Lung (tissue), 11 donors: ENCODE measurements at regions not wholly inside any gene's neighbourhood (a gene's known extent, or its start where the extent isn't known, plus 50 kb on each side); places are given as distances from the start of the nearest gene placed in this dataset.
"Not testable (repeated sequence)": the region's sequence is repeated elsewhere in the genome, so short reads cannot be mapped to it uniquely, and the experiment has no call there.

Experiments used
- ATAC-seq: fragments of 200-7000 bp; cut with Tn5 transposase; one replicate; pipeline ENCODE4 v1.9.1; 2020; ENCODE audit warnings: moderate number of reproducible peaks; ENCODE audit not compliant: insufficient read depth, low FRiP score
- DNase-seq, 3 donors: peaks; one replicate each; pipeline ENCODE4 v3.0.0-alpha.2; 2013 to 2017
- H3K27ac ChIP-seq, 2 donors: one replicate each; pipeline ENCODE4 v1.5.1; 2013; ENCODE audit warnings: mild to moderate bottlenecking in 2 of 2, moderate library complexity in 2 of 2, control low read depth in 1 of 2, inconsistent platforms in 1 of 2, low read depth in 1 of 2, low read length in 1 of 2
- H3K27me3 ChIP-seq, 3 donors: one replicate each; pipeline ENCODE4 v1.5.1; 2013; ENCODE audit warnings: low read length in 2 of 3; ENCODE audit not compliant: control insufficient read depth in 3 of 3, insufficient read depth in 3 of 3
- H3K36me3 ChIP-seq, 4 donors: one replicate each; pipeline ENCODE4 v1.5.1; 2013; ENCODE audit warnings: low read length in 4 of 4, mild to moderate bottlenecking in 1 of 4, moderate library complexity in 1 of 4; ENCODE audit not compliant: control insufficient read depth in 4 of 4, insufficient read depth in 4 of 4
- H3K4me1 ChIP-seq, 5 donors: one replicate each; pipeline ENCODE4 v1.5.1; 2013; ENCODE audit warnings: low read length in 5 of 5, mild to moderate bottlenecking in 2 of 5, moderate library complexity in 1 of 5; ENCODE audit not compliant: control insufficient read depth in 5 of 5, insufficient read depth in 5 of 5
- H3K4me3 ChIP-seq: one replicate; pipeline ENCODE4 v1.5.1; 2013; ENCODE audit warnings: mild to moderate bottlenecking, control low read depth, moderate library complexity
- H3K9ac ChIP-seq, 2 donors: one replicate each; pipeline ENCODE4 v1.5.1; 2013; ENCODE audit warnings: low read length in 2 of 2, control low read depth in 1 of 2; ENCODE audit not compliant: insufficient read depth in 1 of 2
- H3K9me3 ChIP-seq, 4 donors: one replicate each; pipeline ENCODE4 v1.5.1; 2013; ENCODE audit warnings: low read length in 3 of 4, mild to moderate bottlenecking in 1 of 4, moderate library complexity in 1 of 4; ENCODE audit not compliant: control insufficient read depth in 4 of 4, insufficient read depth in 3 of 4
- WGBS, 2 donors: extraction: QIAGEN DNeasy Blood & Tissue Kit; methylation state at CpG; one replicate each; pipeline ENCODE4 v1.1.7; 2013; 5-methylcytosine and 5-hydroxymethylcytosine counted together
- TF ChIP-seq, protein P1 (sequence below): IDR thresholded peaks from 2 replicates; pipeline ENCODE4 v1.5.1; 2012; ENCODE audit warnings: mild to moderate bottlenecking; ENCODE audit errors: control extremely low read depth, extremely low read depth
- donor health status: control.
- donor health status: control.
- donor health status: Bipolar disorder and iron deficiency.
- donor health status: healthy.
- donor health status: DM: yes; HTN: yes; CAD: no.

DNA sequence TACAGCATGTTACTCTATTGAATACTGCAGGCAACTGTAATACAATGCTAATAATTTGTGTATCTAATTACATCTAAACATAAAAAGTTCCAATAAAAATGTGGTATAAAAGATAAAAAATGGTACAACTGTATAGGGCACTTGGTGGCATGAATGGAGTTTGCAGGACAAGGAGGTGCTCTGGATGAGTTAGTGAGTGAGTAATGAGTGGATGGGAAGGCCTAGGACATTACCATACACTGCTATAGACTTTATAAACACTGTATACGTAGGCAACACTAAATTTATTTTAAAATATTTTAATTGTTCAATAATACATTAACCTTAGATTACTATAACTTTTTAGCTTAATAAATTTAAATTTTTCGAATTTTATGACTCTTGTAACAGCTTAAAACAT is 579.6 kb upstream of the MAN1A1 start:
- no peaks in the 10 kb centered on the region for H3K36me3 ChIP-seq
- no peak overlapping the region for H3K4me3 ChIP-seq
- no peaks in the 10 kb centered on the region for H3K4me1 ChIP-seq
- H3K9me3 ChIP-seq = peaks cover 0 to 7% (median 2%) of the 10 kb centered on the region in 4 donors
- WGBS, 2 donors = 63 to 82% methylated on average over 2 of the region's 2 CpGs
- H3K27ac ChIP-seq = no peak overlapping the region
- H3K9ac ChIP-seq = no peak overlapping the region
- H3K27me3 ChIP-seq = no peaks in the 10 kb centered on the region
- TF ChIP-seq, protein P1, sequence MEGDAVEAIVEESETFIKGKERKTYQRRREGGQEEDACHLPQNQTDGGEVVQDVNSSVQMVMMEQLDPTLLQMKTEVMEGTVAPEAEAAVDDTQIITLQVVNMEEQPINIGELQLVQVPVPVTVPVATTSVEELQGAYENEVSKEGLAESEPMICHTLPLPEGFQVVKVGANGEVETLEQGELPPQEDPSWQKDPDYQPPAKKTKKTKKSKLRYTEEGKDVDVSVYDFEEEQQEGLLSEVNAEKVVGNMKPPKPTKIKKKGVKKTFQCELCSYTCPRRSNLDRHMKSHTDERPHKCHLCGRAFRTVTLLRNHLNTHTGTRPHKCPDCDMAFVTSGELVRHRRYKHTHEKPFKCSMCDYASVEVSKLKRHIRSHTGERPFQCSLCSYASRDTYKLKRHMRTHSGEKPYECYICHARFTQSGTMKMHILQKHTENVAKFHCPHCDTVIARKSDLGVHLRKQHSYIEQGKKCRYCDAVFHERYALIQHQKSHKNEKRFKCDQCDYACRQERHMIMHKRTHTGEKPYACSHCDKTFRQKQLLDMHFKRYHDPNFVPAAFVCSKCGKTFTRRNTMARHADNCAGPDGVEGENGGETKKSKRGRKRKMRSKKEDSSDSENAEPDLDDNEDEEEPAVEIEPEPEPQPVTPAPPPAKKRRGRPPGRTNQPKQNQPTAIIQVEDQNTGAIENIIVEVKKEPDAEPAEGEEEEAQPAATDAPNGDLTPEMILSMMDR = no peak
- ATAC-seq (no peak), DNase-seq (no peak)

DNA sequence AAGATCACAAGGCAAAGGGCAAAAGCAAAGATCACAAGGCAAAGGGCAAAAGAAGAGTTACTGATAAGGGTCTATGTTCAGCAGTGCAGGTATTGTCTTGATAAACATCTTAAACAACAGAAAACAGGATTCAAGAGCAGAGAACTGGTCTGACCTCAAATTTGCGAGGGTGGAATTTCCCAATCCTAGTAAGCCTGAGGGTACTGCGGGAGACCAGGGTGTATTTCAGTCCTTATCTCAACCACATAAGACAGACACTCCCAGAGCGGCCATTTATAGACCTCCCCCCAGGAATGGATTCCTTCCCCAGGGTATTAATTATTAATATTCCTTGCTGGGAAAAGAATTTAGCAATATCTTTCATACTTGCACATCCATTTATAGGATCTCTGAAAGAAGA is 575.3 kb upstream of the MAN1A1 start:
- H3K36me3 ChIP-seq, H3K4me3 ChIP-seq, H3K4me1 ChIP-seq, H3K9ac ChIP-seq, DNase-seq, H3K27ac ChIP-seq, ATAC-seq, H3K27me3 ChIP-seq: not testable (repeated sequence)
- 94 to 100% methylated on average over 3 of the region's 3 CpGs for WGBS, 2 donors
- peaks cover 0 to 15% (median 13%) of the 10 kb centered on the region in 4 donors for H3K9me3 ChIP-seq

DNA sequence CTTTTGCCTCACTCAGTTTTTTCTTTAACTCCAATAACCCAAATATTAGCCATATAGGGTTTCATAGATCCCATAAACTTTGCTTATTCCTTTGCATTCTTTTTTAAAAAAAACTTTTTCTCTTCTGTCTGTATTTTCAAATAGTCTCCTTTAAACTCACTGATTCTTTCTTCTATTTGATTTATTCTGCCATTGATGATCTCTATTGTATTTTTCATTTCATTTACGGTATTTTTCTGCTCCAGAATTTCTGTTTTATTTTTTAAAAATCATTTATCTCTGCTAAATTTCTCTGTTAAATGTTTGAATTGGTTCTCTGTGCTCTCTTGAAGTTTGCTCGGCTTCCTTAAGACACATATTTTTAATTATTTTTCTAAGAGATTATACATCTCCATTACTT is 573.3 kb upstream of the MAN1A1 start:
- WGBS, 2 donors = 43 to 71% methylated on average over 2 of the region's 2 CpGs
- Histone ChIP-seq H3K27me3 (no peaks in the 10 kb centered on the region), H3K27ac (no peak overlapping the region), H3K9ac (no peak overlapping the region), H3K9me3 (peaks cover 0 to 15% (median 13%) of the 10 kb centered on the region in 4 donors), H3K36me3 (no peaks in the 10 kb centered on the region), H3K4me1 (no peaks in the 10 kb centered on the region), H3K4me3 (no peak overlapping the region)
- no peak for ATAC-seq
- DNase-seq = no peak
- TF ChIP-seq, protein P1 = no peak

DNA sequence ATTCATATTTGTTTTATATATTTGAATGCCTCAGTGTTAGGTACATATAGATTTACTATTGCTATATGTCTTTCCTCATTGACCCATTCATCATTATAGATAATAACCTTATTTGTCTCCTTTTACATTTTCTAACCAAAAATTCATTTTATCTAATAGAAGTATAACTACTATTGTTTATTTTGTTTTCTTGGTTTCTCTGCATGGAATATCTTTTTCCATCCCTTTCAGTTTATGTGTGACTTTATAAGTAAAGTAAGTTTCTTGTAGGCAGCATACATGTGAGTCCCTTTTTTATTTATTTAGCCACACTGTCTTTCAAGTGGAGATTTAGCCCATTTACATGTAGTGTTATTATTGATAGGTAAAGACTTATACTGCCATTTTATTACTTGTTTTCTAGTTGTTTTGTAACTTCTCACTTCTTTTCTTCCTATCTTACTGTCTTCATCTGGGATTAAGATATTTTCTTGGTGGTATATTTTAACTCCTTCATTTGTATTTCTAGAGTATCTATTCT is 572.0 kb upstream of the MAN1A1 start:
- no peaks in the 10 kb centered on the region for H3K4me1 ChIP-seq
- no peak overlapping the region for H3K27ac ChIP-seq
- TF ChIP-seq, protein P1 = no peak
- H3K9ac ChIP-seq = no peak overlapping the region
- no peaks in the 10 kb centered on the region for H3K27me3 ChIP-seq
- H3K9me3 ChIP-seq = peaks cover 0 to 15% (median 13%) of the 10 kb centered on the region in 4 donors
- no peak overlapping the region for H3K4me3 ChIP-seq
- H3K36me3 ChIP-seq = no peaks in the 10 kb centered on the region
- ATAC-seq (no peak), DNase-seq (no peak)
